HTR-8/SVneo (cell line): ENCODE measurements at regions not wholly inside any gene's neighbourhood (a gene's known extent, or its start where the extent isn't known, plus 50 kb on each side); places are given as distances from the start of the nearest gene placed in this dataset.
"Not testable (repeated sequence)": the region's sequence is repeated elsewhere in the genome, so short reads cannot be mapped to it uniquely, and the experiment has no call there.

ENCODE experiments used
- DNase-seq: peaks from one replicate; pipeline ENCODE4 v3.0.0; 2011; ENCODE audit warnings: low spot score, mixed read lengths; ENCODE audit not compliant: insufficient read length
- FAIRE-seq: peaks from 2 replicates; lab custom pipeline; 2011; peaks lifted over from hg19 to GRCh38; lab: Jason Lieb, UNC

DNA sequence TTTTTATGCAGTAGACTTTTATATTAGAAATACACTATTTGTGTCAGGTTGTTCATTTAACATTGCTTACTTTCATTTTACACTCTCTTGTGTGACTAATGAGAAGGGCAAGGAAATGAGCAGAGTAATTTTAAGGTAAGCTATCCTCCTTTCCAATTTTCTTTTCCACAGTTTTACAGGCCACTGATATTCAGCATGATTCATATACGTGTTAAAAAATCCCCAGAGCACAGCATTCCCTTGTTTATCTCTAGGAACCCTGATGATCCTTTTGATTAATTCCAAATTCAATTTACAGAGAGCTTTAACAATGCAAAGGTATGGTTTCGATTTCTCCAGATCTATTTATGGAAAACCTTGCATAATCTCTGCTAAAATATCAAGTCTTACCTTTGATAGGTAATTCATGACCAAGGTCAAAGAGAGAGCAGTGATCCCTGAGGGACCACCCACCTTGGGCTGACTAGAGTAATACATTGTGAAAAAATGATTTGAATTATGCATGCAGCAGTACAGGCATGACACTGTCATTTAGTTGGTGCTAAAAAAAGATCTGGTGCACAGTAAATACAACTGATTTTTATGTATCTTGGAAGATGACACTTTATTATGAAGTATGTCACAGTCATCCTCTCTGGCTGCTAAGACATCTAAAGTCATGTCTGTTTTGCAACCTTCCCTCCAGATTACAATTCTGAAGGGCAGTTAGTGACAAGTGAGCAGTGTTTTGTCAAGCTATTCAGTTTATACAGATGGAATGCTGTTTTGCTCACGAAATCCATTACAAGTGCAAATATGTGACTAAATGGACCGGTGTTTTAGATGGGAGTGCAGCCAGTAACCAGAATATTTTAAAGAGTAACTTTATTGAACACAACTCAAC is 736.6 kb downstream of the EPHA7 start:
- no peak for DNase-seq
- no peak for FAIRE-seq

DNA sequence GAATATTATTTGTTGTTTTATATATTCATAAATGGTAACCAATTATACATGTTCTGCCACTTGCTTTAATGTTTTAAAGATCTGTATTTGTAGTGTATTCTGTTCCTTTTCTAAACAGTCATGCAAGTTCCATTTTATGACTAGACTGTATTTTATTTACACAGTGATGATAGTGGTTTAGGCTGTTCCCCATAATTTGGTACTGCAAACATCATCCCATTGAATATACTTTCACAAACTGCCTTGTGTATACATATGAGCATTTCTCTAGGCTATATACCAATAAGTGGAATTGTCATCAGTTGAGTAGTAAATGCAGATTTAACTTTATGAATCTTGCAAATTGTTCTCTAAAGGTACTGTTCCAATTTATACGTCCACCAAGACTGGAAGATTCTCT is 738.0 kb downstream of the EPHA7 start:
- FAIRE-seq (no peak), DNase-seq (no peak)

DNA sequence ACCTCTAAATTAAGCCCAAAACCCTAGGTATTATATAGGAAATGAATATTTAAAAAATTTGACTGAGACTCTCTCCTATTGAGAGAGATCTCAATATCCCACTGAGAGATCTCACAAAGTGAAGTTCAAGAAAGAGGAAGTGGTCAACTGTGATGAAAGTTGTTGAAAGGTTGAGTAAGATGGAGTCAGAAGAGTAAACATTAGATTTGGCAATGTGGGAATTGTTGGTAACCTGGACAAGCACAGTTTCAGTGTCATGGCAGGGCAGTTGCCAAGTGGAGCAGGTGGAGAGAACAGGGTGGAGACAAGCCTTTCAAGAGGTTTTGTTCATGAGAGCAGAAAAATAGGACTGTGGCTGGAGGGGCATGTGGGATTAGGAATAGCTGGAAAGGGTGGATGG is 747.9 kb downstream of the EPHA7 start:
- FAIRE-seq, DNase-seq: not testable (repeated sequence)

DNA sequence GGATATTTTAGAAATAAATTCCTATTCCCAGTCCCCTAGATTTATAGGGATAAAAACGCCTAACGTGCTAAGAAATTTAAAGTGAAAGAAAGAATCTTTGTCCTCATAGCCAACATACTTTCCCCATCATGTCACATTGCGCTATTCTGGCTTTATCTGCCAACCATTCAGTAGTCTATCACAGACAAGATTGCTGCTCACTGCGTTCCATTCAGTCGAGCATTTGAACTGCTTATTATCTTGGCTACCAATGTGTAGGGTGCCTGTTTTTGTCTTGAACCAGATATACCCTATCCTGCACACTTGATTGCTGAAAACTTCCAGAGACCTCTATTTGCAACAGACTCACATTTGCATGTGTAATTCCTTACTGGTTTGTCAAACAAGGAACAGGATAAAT is 751.5 kb downstream of the EPHA7 start:
- FAIRE-seq (no peak), DNase-seq (no peak)

DNA sequence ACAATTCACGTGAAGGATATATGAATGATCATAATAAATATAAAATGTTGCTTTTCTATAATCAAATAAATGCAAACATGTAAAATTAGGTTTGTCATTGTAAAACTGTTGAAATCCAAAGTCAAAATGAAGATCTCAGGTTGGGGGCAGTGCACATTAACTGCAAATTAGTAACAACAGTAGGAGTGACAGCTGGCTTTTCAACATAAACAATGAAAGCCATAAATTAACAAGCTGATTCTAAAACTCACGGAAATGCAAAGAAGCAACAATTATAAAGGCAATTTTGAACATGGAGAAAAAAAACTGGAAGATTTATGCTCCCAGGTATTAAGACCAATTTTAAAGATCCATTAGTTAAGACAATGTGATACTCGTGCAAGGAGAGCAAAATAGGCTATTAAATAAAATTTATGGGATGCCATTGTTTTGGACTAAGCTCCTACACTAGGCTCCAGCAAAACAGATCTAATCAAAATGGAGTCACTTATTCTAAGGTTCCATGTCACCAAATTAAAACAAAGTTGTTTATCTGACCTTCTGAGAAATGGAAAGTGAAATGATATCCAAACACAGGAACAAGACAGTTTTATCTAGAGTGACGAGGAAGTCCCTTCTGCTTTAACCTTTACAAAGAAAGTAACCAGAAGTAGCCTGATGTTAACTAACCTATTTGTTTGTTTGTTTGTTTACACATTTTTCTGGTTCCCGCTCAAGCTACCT is 770.8 kb downstream of the EPHA7 start:
- no peak for FAIRE-seq
- no peak for DNase-seq

DNA sequence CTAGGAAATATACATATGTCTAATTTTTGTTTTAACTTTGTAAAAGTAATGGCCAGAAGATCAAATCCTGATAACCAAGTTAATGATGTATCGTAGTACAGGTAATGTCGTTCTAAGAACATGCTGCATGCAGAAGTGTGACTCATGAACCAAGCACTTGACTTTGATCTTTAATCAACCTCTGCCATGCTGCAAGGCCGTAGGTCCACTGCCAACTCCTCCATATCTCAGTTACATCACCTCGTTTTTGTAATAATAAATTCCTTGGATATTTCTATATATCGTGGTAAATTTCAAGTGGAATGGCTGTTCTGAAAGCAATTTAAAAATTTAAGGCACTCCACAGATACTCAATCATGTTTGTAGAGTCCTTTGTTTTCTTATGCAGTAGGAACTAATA is 771.7 kb downstream of the EPHA7 start:
- DNase-seq, result no peak
- FAIRE-seq, result no peak

DNA sequence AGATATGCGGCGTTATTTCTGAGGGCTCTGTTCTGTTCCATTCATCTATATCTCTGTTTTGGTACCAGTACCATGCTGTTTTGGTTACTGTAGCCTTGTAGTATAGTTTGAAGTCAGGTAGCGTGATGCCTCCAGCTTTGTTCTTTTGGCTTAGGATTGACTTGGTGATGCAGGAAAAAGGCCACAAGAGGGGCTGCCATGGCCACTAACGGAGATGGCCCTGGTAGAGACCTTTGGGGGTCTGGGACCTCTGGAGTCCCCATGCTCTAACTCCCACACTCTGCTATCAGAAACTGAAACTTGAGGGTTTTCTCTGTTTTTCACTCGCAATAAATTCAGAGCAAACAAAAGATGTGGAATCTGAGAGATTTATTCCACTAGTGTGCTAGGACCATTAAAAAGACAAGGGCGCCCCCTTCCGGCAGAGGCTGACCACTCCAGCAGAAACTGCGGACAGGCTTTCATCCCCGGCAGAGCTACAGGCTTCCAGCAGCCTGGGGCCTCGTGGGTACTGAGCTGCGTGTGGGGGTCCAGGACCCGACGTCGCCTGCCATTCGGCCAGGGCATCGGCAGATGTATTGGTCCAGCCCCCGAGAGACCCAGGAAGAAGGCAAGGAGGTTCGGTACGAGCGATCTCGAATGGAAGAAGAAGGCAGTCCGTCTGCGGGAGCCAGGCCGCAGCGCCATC is 775.1 kb downstream of the EPHA7 start:
- not testable (repeated sequence) for DNase-seq, FAIRE-seq

DNA sequence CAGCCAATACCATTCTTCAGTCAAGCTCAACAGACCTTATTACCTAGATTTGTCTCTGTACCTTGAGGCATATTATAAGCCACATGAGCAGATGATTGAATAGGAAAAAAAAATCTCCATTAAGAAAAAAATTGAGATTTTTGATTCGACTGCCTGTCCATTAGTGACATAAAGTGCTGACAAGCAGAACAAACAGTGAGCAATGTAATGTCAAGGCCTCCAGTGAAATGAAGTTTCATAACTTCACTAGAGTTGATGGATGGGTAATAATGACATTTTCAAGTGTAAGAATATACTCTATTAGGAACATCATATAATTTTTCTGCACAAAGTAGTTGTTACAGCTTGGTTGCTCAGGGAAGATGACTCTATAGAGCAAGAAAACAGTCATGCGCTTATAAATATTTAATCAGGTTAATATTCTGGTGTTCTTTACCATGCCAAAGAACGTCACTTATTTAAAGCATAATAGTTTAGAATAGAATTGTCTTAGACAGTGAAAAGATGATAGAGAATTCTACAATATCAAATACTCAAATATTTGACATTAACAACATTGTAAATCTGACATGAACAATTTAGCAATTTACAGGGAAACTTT is 783.7 kb downstream of the EPHA7 start:
- no peak for DNase-seq
- FAIRE-seq, result no peak

DNA sequence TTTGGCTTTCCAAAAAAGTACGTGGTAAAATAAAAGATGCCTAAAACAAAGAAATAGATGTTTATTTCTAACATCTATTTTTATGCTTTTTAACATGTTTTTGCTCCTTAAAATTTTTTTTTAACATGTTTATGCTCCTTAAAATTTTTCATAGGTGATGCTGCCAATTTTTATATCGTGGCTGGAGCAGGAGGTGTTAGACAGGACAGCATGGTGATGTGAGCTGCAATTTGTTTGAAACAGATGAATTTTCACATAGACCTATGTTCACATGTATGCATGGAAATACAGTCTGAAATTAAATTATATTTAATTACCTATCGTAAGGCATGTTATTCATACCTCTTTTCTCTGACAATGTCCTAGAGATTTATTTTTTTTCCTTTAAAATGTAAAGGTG is 784.8 kb downstream of the EPHA7 start:
- DNase-seq (no peak), FAIRE-seq (no peak)

DNA sequence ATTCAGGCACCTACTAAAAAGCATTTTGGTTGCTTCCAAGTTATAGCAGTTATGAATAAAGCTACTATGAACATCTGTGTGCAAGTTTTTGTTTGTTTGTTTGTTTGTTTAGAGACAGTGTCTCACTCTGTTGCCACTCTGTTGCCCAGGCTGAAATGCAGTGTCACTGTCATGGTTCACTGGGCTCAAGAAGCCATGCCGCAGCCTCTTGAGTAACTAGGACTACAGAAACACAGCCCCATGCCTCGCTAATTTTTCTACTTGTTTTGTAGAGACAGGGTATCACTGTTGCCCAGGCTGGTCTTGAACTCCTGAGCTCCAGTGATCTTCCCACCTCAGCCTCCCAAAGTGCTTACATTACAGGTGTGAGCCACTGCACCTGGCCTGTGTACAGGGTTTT is 795.9 kb downstream of the EPHA7 start:
- FAIRE-seq, result no peak

DNA sequence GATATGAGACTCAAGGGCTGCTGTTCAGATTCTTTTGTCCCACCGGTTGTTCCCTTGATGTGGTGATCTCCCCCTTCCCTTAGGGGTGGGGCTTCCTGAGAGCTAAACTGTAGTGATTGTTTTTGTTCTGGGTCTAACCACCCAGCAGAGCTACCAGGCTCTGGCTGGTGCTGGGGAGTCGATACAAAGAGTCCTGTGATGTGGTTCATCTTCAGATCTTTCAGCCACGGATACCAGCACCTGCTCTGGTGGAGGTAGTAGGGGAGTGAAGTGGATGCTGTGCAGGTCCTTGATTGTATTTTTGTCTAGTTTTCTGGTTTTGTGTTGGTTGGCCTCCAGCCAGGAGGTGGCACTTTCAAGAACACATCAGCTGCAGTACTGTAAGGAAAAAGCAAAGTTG is 801.6 kb downstream of the EPHA7 start:
- FAIRE-seq, result no peak
- no peak for DNase-seq

More for the DNA sequence above, 795.9 kb downstream of the EPHA7 start:
- DNase-seq, result no peak

DNA sequence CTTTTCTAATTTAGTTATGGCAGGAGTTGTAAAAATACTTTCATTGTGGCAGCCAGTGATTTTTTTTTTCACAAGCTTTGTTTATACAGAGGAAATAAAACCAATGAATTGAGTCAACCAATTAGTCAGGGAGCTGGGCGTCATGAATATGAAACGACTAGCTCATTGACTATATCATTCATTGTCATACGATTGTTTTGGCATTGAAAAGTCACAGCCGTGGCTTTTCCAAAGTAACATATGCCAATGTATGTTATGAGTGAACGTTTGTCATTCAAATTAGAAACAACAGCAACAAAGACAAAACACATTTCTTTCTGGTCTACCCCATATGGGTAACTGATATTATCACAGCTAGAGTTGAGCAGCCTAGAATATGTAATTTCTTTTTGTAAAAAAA is 810.6 kb downstream of the EPHA7 start:
- FAIRE-seq (no peak), DNase-seq (no peak)

DNA sequence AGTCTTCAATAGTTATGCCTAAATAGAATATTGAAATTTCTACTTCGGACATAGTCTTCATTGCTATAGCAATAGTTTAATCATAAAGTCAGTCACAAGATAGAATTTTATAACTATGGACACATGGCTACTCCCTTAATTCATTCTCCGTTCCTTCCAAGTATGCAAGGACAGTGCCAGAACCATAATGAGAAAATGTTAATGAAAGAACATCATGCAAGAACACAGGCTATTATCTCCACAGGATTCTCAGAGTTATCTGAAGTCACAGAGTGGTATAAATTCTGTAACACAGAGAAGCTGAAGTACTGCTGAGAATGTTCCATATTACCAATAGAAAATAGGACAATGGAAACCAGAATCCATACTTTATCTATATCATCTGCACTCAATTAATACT is 826.2 kb downstream of the EPHA7 start:
- DNase-seq (no peak), FAIRE-seq (no peak)

DNA sequence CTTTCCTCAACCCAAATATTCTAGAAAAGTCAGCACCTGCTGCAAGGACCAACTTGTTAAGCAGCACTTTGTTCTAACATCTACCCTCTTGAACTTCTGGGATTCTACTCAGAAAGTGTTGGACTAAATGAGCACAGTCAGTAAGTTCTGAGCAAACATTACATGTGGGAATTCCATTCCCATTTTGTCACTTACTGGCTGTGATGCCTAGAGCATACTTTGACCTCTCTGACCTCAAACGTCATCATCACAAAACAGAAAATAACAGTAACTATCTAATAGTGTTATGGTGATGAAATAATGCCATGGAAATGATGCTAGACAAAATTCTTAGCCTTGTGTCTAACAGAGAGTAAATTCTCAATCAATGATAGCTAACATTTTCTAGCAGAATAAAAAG is 829.4 kb downstream of the EPHA7 start:
- FAIRE-seq (no peak), DNase-seq (no peak)

DNA sequence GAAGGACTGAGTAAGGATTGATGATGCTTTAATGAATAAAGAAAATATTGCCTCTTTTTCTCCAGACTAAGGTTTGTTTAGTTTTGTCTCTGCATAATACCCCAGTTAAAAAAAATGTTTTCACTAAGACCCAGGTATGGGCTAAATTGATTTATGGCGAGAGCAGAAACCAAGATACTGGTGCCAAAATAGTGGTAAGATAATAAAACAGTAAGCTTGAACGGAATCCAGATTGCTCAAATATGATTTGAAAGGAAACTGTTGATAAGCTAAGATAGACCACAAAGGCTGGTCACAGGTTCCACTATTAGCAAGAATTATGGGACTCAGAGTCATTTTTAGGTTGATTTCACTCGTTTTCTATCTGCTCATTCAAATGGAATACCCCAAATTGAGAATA is 831.2 kb downstream of the EPHA7 start:
- FAIRE-seq (no peak), DNase-seq (no peak)

DNA sequence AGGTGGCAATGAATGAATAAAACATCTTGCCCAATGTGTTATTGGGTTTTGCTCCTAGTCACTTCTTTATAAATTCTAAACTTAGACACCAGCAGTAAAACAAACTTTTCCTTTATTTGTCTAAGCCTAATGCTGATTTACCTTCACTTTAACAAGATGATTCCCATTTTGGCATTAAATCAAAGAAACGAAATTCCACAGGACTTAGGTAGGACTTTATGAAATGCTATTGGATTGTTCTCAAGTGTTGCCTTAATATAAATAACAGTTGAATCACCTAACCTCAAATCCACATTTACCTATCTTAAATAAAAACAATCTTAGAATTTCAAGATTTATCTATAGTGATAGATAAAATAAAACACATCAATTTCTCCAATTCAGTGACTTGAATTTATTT is 831.8 kb downstream of the EPHA7 start:
- FAIRE-seq (no peak), DNase-seq (no peak)

DNA sequence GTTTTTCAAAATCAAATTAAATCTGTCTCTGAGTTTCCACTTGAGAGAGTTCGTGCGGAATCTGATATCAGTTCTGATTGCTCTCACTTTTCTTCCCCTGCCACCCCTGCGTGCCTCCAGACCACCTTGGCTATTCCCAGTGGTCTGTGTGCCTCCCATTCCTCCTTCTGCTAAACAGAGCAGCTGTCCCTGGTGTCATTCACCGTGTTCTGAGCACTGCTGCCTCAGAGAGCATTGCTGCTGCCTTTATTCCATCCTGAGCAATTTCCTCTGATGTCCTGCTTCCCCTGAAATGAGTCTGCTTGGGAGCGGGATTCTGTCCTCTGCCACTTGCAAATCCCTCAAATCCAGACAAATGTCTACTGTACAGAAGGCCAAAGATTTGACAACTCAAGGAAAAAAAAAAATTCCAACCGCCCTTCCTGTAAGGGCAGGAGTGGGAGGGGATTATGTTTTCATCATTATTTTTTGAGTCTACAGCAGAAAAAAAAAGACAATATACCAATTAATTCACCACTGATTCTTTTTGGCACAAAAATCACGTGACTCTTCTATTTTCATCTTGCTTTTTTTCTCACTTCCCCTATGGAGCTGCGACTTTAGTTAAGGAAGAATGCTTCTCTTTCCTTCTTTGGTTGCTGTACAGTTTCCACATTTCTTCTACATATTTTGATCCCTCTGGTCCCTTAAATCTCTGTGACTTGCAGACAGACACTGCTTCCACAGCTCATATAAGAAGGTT is 833.0 kb downstream of the EPHA7 start:
- FAIRE-seq (no peak), DNase-seq (no peak)

DNA sequence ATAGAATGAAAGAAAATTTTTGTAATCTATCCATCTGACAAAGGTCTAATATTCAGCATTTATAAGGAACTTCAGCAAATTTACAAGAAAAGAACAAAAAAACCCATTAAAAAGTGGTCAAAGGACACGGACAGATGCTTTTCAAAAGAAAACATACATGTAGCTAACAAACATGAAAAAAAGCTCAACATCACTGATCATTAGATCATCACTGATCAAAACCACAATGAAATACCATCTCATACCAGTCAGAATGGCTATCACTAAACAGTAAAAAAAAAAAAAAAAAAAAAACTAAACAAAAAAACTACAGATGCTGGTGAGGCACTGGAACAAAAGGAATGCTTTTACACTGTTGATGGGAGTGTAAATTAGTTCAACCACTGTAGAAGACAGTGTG is 837.1 kb downstream of the EPHA7 start:
- FAIRE-seq, result no peak
- DNase-seq, result no peak

DNA sequence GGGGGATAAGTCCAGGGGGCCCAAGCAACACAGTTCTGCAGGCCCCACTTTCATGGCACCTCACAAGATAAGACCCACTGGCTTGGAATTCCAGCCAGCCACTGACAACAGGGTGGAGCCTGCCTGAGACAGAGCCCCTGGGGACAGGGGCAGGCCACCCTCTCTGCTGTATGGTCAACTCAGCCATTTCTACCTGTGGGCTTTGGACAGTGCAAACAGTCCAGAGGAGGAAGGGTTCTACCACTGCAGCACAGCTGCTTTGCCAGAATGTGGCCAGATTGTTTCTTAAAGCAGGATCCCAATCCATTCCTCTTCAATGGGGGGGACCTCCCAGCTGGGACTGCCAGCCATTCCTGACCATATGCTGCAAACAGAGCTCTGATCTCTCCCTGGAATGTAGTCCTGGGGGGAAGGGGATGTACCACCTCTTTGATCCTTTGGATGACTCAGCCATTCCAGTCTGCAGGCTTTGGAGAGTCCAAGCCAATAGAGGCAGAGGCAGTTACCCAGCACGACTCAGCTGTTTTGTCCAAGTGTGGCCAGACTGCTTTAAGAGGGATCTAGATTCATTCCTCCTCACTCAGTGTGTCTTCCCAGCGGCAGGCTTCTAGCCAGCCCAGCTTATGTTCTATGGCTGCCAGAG is 842.2 kb downstream of the EPHA7 start:
- FAIRE-seq, result no peak
- no peak for DNase-seq
